ENCODE measurements at regions not wholly inside any gene's neighbourhood (a gene's known extent, or its start where the extent isn't known, plus 50 kb on each side); places are given as distances from the start of the nearest gene placed in this dataset.
"Not testable (repeated sequence)": the region's sequence is repeated elsewhere in the genome, so short reads cannot be mapped to it uniquely, and the experiment has no call there.

GRCh38 chr1:222177496-222177895, 370.4 kb downstream of the HHIPL2 start:
- DNase-seq (ENCODE audit: low read depth in 2 of 2), result not testable (repeated sequence)

- peak in 1 of 2 experiments; percentile 22 for DNase-seq (ENCODE audit: low read depth in 2 of 2)
Measured at GRCh38 chr1:222171005-222171404, 376.9 kb downstream of the HHIPL2 start.

- DNase-seq (ENCODE audit: low read depth in 2 of 2), result no peak
Measured at GRCh38 chr1:222168621-222169020, 379.3 kb downstream of the HHIPL2 start.

DNA sequence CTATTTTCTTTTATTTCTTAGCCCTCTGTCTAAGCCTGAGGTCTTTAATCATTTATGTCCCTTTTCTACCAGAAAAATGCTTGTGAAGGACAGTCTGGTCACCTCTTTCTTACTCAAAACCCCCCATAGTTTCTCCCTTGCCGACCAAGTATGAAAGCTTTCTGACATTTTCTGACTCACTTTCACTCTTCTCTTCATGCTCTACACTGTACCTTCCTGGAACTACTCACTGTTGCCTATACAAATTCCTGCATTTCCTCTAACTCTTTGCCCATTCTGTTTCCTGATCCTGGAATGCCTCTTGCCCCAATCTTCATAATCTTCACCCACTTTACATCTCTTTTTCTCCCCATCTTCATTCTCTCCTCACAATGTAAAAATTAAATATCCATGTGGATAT, 380.0 kb downstream of the HHIPL2 start:
- no peak for DNase-seq (ENCODE audit: low read depth in 2 of 2)

GRCh38 chr1:222167111-222167510, 380.8 kb downstream of the HHIPL2 start:
- DNase-seq (ENCODE audit: low read depth in 2 of 2), result peak in 1 of 2 experiments; percentile 7

DNA sequence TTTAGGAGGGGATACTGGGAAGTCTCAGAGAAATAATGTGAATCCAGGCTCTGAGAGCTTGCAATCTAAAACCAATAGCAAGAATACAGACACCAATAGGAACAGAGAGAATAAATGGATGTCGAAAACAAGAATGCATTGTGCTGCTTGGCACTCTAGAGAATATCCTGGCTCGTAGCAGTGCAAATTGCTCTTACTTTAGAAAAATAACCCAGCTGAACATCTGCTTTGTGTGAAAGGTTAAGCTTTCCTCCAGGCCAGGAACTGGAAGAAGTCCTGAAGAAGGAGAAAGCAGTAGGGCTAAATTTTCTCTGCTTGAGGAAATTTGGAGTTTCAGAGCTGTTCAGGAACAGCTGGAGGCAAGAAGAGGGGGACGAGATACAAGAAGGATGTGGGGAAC, 382.3 kb downstream of the HHIPL2 start:
- no peak for DNase-seq (ENCODE audit: low read depth in 2 of 2)

DNA sequence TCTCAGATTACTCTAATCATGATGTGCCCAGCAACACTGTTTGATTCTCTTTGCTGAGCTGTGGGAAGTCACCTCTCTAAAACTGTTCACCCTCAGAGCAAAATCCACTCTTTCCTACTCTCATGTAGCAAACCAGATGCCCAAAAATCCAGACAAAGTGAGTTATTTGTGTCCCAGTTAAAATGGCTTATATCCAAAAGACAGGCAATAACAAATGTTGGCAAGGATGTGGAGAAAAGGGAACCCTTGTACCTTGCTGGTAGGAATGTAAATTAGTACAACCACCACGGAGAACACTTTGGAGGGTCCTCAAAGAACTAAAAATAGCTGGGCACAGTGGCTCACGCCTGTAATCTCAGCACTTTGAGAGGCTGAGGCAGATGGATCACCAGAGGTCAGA, 384.0 kb downstream of the HHIPL2 start:
- DNase-seq (ENCODE audit: low read depth in 2 of 2), result no peak

DNA sequence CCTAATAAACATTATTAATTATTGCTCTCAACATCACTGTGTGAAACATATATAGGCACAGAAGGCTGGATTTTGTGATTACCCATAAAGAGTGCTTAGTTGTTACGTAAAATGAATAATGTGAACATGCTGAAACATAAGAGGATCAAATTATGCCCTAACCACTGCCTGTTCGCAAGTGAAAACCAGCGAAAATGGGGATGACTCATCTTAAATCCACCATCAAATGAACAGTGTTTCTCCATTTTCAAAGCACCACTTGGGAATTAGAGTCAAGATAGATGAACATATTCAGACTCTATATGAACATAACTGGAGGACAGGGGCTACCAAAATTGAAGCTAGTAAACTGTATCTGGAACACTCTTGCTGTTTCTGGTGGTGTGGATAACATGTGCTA, 386.2 kb downstream of the HHIPL2 start:
- DNase-seq (ENCODE audit: low read depth in 2 of 2), result no peak

DNA sequence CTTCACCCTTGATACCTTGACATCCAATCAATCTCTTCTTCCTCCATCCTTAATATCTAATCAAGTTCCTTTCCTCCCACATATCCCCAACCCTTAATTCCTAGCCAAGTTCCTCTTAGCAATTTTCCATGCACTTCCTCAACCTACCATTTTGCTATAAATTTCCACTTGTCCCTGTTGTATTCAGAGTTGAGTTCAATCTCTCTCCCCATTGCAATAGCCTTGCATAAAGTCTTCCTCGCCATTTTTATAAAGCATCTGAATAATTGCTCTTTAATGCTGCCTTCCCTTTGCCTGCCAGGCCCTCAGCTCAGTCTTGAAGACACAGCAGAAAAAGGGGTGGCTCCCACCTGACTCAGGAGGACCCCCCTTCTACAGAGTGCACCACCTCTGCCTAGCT, 390.3 kb downstream of the HHIPL2 start:
- DNase-seq (ENCODE audit: low read depth in 2 of 2), result no peak

DNA sequence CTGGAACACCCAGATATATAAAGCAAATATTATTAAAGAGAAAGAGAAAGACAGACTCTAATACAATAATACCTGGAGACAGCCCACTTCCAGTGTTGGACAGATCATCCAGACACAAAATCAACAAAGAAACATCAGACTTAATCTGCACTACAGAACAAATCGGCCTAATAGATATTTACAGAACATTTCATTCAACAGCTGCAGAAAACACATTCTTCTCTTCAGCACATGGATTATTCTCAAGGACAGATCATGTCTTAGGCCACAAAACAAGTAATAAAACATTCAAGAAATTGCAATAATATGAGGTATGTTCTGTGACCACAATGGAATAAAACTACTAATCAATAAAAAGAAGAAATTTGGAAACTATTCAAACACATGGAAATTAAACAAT, 398.3 kb upstream of the DUSP10 start:
- no peak for DNase-seq (ENCODE audit: low read depth in 2 of 2)

- no peak for DNase-seq (ENCODE audit: low read depth in 2 of 2)
Measured at GRCh38 chr1:222138095-222138494, 396.2 kb upstream of the DUSP10 start.

GRCh38 chr1:222136869-222137268, 395.0 kb upstream of the DUSP10 start:
- no peak for DNase-seq (ENCODE audit: low read depth in 2 of 2)

DNA sequence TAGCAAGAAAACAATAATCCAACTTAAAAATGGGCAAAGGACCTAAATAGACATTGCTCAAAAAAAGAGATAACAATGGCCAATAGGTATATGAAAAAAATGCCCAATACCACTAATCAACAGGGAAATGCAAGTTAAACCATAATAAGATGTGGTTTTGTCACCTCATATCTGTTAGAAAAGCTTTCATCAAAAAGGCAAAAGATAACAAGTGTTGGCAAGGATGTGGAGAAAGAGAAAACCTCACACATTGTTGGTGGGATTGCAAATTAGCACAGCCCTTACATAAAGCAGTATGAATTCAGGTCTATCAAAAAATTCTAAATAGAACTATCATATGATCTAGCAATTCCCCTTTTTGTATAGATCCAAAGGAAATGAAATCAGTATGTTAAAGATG, 387.2 kb upstream of the DUSP10 start:
- DNase-seq (ENCODE audit: low read depth in 2 of 2), result no peak

GRCh38 chr1:222127526-222128152, 385.8 kb upstream of the DUSP10 start:
- DNase-seq (ENCODE audit: low read depth in 2 of 2), result no peak

- DNase-seq (ENCODE audit: low read depth in 2 of 2), result no peak
Measured at GRCh38 chr1:222127096-222127495, 385.2 kb upstream of the DUSP10 start.

GRCh38 chr1:222126052-222126451, 384.2 kb upstream of the DUSP10 start:
- no peak for DNase-seq (ENCODE audit: low read depth in 2 of 2)

- DNase-seq (ENCODE audit: low read depth in 2 of 2), result no peak
Measured at GRCh38 chr1:222124602-222125001, 382.7 kb upstream of the DUSP10 start.

GRCh38 chr1:222123111-222123510, 381.2 kb upstream of the DUSP10 start:
- DNase-seq (ENCODE audit: low read depth in 2 of 2), result no peak

DNA sequence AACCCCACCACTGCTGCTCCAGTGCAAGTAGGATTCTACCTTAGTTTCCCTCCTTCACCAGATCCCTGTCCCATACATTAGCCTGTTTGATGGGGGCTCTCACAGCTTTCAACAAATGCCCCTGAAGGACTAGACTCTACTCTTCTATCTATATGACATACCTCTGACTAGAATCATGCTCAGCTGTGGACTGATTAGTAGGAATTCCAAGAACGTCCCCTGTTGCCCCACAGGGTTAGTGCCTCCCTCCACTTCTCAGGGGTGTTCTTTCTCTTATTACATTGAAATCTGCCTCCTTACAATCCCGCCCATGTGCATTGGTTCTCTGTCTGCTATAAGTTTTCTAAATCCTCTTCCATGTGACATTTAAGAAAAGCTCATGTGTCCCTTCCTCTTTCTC, 375.9 kb upstream of the DUSP10 start:
- DNase-seq (ENCODE audit: low read depth in 2 of 2), result no peak

DNA sequence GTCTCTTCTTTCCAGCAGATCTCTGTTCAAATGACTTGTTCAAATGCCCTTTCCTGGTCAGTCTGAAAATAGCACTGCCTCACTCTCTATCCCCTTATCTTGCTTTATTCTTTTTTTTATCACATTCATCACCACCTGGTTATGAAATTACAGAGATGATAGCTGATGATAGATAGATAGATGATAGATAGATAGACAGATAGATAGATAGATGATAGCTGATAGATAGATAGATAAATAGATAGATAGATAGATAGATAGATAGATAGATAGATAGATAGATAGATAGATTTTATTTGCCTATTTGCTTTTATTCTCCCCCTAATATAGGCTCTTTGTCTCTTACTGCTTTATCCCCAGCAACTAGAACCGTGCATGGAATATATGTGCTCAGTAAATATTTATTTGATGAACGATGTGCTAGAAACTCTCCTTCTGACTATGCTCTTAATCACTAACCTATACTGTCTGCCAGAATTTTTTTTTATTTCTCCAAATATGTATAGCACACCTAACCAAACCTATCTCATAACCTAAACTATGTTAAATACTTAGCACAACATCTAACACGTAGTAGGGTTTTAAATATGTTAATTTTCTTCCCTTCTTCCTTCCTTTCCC, 372.8 kb upstream of the DUSP10 start:
- DNase-seq (ENCODE audit: low read depth in 2 of 2), result no peak

- no peak for DNase-seq (ENCODE audit: low read depth in 2 of 2)
Measured at GRCh38 chr1:222109836-222110235, 367.9 kb upstream of the DUSP10 start.

GRCh38 chr1:222107975-222108374, 366.1 kb upstream of the DUSP10 start:
- no peak for DNase-seq (ENCODE audit: low read depth in 2 of 2)

- DNase-seq (ENCODE audit: low read depth in 2 of 2), result no peak
Measured at GRCh38 chr1:222107267-222107666, 365.4 kb upstream of the DUSP10 start.

DNA sequence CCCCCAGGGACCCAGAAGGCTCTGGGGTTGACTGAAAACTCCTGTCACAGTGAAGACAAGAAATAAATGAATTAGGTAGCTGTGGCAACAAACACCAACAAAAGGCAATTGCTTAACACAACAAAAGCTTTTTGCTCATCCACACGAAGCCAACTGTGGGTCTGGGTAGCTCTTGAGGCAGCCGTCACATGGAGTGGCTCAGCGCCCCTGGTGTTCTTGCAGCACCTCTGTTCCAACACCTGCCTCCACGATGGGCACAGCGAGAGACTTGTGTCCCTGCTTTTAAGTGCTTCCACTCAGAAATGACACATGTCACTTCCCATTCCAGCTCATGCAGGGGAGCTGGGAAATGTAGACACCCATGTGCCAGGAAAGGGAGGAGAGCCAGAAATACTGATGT, 364.5 kb upstream of the DUSP10 start:
- no peak for DNase-seq (ENCODE audit: low read depth in 2 of 2)

Measured in fibroblast of skin of left biceps (primary cell).